Lung microvascular endothelial cell (primary cell): ENCODE measurements at regions not wholly inside any gene's neighbourhood (a gene's known extent, or its start where the extent isn't known, plus 50 kb on each side); places are given as distances from the start of the nearest gene placed in this dataset.
A peak's percentile ranks its signal among the peaks of the same experiment; 100 is the strongest.

Experiments used
- DNase-seq, 2 donors: peaks; one replicate each; pipeline versions ENCODE4 v3.0.0 to v3.0.0-alpha.2; 2010; ENCODE audit warnings: low read depth in 2 of 2

GRCh38 chr10:3415038-3415736 lies 242.6 kb upstream of the PITRM1 start:
- DNase-seq: no peak

GRCh38 chr10:3414667-3415023 lies 242.1 kb upstream of the PITRM1 start:
- DNase-seq: no peak

GRCh38 chr10:3413937-3414666 lies 241.5 kb upstream of the PITRM1 start:
- no peak for DNase-seq

- no peak for DNase-seq
Measured at GRCh38 chr10:3412646-3413045, 240.1 kb upstream of the PITRM1 start.

- DNase-seq: no peak
Measured at GRCh38 chr10:3412071-3412582, 239.5 kb upstream of the PITRM1 start.

GRCh38 chr10:3411044-3411443 lies 238.5 kb upstream of the PITRM1 start:
- DNase-seq: no peak

- no peak for DNase-seq
Measured at GRCh38 chr10:3409928-3410327, 237.3 kb upstream of the PITRM1 start.

- no peak for DNase-seq
Measured at GRCh38 chr10:3408603-3409365, 236.2 kb upstream of the PITRM1 start.

- DNase-seq: peak in 1 of 2 donors; percentile 37
Measured at GRCh38 chr10:3407208-3407607, 234.6 kb upstream of the PITRM1 start.

GRCh38 chr10:3406556-3406955 lies 234.0 kb upstream of the PITRM1 start:
- no peak for DNase-seq

- DNase-seq: no peak
Measured at GRCh38 chr10:3404381-3404780, 231.8 kb upstream of the PITRM1 start.

GRCh38 chr10:3402187-3402751 lies 229.7 kb upstream of the PITRM1 start:
- DNase-seq: no peak

- no peak for DNase-seq
Measured at GRCh38 chr10:3401491-3401938, 228.9 kb upstream of the PITRM1 start.

GRCh38 chr10:3400348-3400747 lies 227.8 kb upstream of the PITRM1 start:
- peak; percentile 89 to 95 for DNase-seq

- peak; percentile 62 to 77 for DNase-seq
Measured at GRCh38 chr10:3399756-3400155, 227.2 kb upstream of the PITRM1 start.

- DNase-seq: peak; percentile 90 to 96
Measured at GRCh38 chr10:3398825-3399646, 226.5 kb upstream of the PITRM1 start.

GRCh38 chr10:3397846-3398245 lies 225.3 kb upstream of the PITRM1 start:
- no peak for DNase-seq

GRCh38 chr10:3397231-3397630 lies 224.6 kb upstream of the PITRM1 start:
- peak in 1 of 2 donors; percentile 24 for DNase-seq

- no peak for DNase-seq
Measured at GRCh38 chr10:3396116-3396515, 223.5 kb upstream of the PITRM1 start.

- peak in 1 of 2 donors; percentile 74 for DNase-seq
Measured at GRCh38 chr10:3395458-3395861, 222.9 kb upstream of the PITRM1 start.

- no peak for DNase-seq
Measured at GRCh38 chr10:3395041-3395440, 222.5 kb upstream of the PITRM1 start.
